T-helper 2 cell (primary cell): ENCODE measurements at regions not wholly inside any gene's neighbourhood (a gene's known extent, or its start where the extent isn't known, plus 50 kb on each side); places are given as distances from the start of the nearest gene placed in this dataset.
"Not testable (repeated sequence)": the region's sequence is repeated elsewhere in the genome, so short reads cannot be mapped to it uniquely, and the experiment has no call there.

Source experiments
- DNase-seq, 5 experiments: peaks; one replicate each; pipeline versions ENCODE4 v3.0.0 to v3.0.0-alpha.2; 2012 to 2022

DNA sequence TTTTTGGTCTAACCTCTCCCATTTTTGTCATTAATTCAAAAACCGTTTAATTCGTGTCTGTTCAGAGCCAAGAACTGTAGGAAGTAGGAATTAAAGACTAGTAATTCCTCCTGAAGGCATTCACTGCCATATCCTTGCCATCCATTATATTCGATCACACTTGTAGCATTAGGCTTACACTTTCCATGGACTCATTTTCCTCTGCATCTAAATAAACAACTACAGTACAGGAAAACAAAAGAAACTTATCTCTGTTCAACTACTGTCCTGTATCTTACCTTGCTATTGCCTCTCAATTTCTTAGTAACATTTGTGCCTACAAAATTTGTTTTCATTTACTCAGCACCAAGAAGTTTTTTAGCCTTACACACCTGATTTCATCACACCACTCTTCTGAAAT is 111.6 kb upstream of the SEMA3C start:
- DNase-seq = no peak

DNA sequence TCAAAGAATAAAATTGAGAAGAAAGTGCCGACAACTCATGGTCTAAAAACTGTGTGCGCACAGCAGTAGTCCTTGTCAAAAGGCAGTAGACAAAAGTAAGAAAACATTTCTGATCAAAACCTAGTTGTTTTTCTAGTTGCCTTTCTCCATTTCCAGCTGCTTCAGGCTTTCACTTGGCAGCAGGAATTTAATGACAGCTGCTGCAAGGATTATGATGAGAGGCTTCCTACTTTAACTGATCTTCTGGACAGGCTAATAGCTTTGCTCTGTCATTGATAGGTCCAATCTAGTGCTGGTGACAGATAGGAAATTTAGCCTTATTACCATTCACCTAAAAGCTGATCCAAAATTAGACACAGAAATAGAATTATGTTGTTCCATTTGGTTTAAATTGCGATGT is 110.7 kb upstream of the SEMA3C start:
- DNase-seq = no peak

DNA sequence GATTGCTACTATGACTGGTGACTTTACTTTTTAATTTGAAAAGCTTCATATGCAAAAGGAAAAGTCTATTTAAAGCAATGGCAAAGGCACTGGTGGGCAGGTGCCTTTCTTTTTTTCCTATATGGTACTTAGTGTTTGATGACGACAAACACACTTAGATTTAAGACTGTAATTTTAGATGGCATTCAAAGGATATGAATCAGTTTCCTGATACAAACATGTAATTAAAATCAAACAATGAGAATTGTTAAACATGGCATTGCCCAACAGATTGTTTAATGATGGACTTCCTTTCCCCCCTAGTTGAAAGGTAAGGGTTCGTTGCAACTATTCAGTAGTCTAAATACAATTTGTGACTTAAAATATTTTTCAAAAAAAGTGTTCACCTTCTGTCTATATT is 106.5 kb upstream of the SEMA3C start:
- DNase-seq = no peak

DNA sequence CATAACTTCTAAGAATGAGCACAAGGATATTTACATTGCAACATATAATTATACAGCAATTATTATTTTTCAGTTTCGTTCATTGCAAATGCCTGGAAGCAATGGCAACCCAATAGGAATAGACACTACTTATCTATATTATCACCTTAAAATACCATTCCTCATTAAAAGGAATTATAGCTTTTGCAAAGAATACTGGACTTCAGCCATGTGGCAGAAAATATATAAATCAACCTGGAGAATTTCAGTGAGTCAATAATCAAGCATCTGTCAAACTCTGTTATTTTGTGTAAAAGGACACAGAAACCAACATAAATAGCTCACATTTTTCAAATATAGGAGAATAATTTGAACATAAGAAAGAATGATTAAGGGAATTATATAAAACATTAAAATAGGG is 96.1 kb upstream of the SEMA3C start:
- DNase-seq = no peak

DNA sequence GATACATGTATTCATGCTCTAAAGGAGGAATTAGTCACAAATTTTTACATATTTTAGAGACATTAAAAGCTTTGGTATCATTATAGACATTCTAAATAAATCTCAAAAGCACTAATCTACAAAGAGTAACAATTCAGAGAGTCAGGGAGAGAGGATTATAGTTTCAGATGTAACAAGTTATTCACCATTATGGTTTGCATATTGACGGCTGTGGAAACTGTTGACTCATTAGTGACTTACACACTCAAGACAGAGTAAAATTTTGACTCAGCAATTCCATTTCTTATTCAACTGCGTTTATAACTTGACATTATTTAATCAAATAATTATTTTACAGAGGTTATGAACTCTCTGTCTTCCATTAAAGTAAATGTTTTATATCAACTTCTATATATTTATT is 95.4 kb upstream of the SEMA3C start:
- DNase-seq = peak in 1 of 5 experiments; percentile 15

DNA sequence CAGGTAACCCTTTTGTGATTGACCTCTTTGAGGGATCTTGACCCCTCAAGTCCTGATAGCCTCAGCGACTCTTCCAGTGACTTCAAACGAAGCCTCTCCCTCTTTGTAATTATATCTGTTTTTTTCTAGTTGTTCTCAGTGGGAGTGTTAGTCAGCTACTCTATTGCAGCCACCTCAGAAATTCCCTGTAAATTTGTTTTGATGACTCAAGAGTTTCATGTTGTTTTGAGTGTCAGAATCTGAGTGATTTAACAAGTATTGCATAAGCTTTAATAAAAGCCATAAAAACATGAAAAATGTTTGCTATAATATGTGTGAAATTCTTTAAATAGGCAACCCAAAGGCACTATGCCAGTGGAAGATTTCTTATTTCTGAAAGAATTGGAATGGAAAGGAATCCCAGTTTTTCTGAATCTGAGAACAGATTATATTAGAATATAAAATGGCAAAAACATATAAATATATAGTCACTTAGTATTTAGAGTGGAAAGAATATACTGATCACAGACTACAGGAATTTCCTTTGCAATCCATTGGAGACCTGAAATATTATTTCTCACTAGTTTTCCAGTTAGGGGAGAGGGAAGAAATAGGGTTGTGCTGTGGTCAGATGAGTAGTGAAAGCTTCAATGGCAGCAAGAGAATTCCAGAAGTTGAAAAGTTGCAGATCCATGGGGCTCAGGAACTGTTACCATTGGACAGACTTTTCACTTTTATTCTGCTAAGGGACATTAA is 94.4 kb upstream of the SEMA3C start:
- DNase-seq = no peak

DNA sequence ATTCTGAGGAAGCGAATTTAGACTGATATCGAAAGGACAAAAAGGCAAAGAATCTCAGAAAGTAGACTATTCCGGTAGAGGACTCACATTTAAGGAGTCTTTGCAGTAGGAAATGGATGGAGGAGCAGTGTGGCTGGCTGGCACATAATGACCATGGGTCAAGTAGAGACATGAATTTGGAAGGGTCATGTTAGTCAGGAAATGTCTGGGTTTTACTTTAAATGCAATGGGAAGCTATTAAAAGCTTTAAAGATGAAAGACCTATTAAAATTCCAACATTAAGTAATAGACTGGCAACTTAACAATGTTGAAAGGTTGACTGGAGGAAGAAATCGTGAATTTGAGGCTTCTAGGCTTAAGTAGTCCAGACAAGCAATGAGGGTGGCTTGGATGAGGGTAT is 90.0 kb upstream of the SEMA3C start:
- DNase-seq = no peak

DNA sequence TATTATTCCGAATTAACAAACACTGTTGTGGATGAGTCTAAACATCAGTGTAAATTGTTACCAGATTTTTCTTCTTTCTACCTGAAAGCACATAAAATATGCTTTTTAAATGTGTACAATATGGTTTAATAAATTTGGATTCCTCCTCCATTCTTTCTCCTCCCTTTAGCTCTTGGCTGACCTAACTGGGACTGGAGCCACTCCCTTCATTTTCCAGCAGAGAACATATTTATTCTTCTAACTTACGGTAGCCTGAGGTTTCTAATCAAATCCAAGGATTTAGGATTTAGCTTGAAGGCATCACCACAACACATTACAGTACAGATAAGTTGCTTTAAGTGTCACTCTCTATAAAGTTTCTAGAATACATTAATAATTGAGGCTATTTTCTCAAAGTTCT is 88.2 kb upstream of the SEMA3C start:
- DNase-seq = no peak

DNA sequence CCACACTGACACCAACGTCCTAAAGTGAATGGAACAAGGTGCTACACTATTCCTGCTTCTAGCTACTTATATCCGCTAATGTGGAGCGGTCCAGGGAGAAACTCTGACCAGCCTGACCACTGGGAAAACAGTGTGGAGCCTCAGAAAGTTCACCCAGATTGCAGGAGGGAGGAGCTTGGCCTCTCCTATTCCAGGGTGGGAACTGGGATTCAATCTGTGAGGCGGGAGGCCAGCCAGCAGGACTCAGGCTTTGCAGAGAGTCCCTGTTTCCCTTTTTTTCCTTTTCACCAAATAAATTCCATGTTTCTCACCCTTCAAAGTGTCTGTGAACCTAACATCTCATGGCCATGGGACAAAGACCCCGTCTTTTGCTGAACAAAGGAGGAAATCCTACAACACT is 86.4 kb upstream of the SEMA3C start:
- no peak for DNase-seq

DNA sequence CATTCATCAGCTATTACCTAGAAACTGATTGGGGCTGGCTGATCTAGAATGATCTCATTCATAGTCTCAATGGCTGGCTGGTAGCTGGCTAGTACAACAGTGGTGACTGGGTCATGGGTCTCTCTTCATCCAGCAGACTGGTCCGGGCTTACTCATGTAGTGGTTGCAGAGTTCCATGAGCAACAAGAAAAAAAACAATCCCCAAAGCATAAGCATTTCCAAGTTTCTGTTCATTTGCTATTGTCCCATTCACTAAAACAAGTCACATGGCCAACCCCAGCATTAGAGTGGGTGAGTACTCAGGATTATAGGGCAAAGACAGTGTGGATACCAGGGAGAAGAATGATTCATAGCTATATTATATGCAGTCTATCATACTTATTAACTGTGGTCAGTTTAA is 85.2 kb upstream of the SEMA3C start:
- no peak for DNase-seq

DNA sequence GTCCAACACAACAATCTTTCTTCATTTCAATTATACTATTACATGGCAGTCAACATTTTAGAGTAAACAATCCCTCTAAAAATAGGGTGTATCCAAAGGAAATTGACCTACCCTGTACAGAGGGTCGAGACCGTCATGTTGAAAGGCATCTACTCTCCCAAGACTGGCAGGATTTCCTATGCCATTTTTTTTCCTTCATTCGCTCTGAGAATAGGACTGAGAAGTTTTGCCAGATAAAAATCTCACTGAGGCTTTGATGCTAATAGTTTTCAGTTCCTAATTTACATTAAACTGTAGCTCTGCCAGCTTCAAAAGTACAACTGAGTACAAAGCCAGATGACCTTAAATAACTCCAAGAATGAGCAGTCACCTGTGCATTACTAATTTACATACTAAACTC is 84.5 kb upstream of the SEMA3C start:
- no peak for DNase-seq

DNA sequence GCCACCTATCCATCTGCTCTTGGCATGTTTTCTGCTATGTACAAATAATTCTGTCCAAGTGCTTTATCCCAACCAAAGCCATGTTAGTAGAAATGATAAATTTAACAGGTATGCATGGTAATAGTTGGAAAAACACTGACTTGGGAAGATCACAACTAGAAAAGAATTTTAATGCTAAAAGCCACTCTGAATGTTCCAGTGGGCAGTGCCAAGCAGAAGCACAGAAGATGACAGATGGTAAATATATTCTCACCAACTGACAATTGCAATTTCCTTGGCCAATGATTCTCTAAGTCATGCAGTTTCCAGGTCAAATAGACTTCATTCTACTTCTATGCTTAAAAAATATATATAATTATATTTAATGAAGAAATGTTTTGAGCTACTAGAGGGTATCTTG is 83.6 kb upstream of the SEMA3C start:
- no peak for DNase-seq

DNA sequence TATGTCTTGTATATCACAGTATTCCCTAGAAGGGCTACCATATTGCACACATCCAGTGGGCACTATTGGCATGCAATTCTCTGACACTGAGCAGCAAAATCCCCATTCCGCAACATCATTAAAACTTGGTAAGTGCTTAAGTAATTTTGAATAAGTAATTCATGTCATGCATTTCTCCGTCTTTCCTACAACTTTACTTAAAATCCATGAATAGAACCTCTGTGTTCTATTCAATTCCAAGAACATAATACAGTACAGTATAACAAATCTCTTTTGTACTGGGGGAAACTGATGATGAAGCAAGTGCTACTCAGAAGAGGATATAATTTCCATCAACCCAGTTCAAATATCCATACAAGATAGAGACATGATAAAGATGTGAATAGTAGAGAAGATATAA is 80.9 kb upstream of the SEMA3C start:
- no peak for DNase-seq

DNA sequence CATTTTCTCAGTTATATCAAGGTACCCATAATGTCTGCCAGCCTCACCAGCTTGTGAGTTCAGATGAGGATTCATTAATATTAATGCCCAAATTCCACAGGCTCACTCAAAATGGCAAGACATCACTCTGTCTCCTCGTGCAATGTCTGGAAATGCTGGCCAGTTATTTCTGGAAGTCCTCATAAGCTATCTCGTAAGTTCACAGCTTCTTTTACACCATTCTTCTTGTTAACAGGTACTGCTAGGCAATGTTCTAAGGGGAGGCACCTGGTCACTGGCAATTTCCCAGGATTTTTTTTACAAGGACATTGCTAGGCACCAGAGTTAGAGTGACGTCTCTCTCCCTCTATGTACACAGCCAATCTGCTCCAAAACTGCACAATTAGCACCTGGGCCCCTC is 80.2 kb upstream of the SEMA3C start:
- DNase-seq = no peak

DNA sequence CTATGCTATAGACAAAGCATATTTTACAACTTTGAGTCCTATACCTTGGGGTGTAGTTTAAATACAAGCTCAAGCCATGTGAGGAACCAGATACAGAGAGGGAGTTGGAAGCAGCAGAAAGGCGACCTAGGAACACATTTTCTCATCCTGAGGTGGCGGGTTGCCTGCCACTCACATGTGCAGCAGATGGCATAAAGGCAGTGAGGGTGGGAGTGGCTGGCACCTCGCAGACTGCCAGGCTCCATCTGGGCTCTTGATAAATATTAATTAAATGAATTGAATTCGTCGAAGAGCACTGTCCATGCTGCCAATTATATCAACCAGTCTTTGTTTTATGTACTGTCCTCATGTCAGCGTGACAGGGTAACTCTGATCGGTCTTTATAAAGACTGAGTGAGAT is 79.0 kb upstream of the SEMA3C start:
- DNase-seq = no peak

DNA sequence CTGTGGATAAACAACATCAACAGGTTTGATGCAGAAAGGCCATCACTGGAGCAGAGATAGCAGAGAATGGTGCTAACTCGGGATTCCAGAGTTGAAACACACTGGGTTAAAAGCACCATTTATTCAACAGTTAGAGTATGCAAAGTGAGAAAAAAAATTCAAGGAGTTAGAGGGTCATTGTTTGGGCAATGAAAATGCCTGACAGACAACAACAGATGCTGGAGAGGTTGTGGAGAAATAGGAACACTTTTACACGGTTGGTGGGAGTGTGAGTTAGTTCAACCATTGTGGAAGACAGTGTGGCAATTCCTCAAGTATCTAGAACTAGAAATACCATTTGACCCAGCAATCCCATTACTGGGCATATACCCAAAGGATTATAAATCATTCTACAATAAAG is 77.4 kb upstream of the SEMA3C start:
- not testable (repeated sequence) for DNase-seq

DNA sequence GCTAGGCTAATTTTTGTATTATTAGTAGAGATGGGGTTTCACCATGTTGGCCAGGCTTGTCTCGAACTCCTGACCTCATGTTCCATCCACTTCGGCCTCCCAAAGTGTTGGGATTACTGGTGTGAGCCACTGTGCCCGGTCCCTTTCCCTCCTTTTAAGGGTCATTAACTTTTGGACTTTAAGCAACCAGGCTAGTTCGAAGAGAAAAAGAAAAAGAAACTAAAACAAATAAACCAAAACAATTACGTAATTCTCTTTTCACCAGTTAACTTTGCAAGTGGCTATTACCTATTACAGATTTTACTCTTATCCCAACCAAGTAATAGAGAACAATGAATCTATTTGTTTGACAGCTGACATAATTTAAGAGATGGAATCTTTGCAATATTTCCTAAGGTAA is 72.8 kb upstream of the SEMA3C start:
- no peak for DNase-seq

DNA sequence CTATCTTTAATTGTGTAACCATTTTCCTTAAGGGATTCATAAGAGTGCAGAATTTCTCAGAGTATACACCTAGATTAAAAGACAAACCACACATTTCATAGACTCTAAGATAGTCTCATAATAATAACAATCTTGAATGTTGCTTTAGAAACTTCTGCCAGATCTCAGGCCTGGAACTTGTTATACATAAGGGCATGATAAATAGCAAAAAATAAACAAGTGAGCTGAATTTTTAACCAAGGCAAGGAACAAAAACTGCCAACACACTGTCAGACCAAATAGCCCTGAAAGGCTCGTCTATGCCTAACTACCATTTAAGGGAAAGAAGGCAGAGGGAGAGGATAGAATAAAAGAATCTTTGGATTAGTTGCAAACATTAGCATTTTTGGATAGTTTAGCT is 65.8 kb upstream of the SEMA3C start:
- DNase-seq = no peak

DNA sequence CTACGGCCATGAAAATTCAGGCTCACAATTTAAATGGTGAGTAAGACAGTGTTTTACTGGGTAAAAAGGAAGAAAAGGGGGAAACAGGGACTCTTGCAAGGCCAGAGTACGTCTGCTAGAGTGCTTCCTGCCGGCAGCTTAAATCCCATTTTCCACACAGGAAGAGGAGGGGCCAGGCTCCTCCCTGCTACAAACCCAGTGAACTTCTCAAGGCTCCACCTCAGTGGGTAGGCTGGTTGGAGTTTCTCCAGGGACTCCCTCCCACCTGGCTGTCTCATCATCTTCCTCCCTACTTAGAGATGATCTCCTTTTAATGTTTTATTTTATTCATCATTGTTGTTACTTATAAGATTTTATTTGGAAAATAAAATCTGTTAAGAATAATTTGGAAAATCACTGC is 62.6 kb upstream of the SEMA3C start:
- no peak for DNase-seq

DNA sequence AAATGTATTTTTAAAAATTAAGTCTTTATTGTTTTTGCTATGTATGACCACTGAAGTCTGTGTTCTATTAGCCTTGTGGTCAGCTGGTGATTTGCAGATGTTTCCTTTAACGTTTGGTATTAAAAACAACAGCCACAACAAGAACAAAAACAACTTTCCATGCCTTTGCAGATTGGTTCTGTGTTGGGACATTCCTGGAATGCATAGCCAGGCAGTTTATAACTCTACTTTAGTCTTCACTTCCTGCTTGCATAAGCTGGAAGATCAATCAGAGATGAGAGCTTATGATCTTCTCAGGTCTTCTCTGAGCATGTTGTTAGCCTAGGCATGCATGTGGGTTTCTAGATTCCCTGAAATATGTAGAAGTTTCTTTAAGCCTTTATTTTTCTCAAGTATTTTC is 58.9 kb upstream of the SEMA3C start:
- DNase-seq = no peak

DNA sequence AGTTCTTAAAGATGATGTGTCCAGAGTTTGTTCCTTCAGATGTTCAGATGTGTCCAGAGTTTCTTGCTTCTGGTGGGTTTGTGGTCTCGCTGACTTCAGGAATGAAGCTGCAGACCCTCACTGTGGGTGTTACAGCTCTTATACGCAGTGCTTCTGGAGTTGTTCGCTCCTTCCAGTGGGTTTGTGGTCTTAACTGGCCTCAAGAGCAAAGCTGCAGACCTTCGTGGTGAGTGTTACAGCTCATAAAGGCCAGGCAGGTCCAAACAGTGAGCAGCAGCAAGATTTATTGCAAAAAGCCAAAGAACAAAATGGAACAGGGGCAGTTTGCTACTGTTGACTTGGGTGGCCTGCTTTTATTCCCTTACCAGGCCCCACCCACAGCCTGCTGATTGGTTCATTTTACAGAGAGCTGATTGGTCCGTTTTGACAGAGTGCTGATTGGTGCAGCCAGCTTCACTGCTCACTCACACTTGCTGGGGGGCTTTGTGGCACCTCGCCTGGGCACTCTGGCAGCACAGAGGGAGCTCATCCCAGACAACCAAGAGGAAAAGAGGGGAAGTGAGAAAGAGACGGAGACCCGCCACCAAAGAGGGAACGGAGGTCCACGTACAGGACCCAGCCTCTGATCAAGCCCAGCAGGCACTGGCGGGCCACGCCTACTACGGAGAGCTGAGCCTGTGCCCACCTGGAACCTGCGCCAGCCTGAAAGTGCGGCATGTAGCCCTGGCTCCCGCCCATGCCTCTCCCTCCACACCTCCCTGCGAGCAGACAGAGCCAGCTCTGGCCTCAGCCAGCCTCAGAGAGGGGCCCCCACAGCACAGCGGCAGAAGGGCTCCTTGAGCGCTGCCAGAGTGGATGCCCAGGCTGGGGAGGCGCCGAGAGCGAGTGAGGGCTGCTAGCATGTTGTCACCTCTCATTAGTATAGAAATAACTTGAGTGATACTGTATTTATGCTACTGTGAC is 55.8 kb upstream of the SEMA3C start:
- no peak for DNase-seq

DNA sequence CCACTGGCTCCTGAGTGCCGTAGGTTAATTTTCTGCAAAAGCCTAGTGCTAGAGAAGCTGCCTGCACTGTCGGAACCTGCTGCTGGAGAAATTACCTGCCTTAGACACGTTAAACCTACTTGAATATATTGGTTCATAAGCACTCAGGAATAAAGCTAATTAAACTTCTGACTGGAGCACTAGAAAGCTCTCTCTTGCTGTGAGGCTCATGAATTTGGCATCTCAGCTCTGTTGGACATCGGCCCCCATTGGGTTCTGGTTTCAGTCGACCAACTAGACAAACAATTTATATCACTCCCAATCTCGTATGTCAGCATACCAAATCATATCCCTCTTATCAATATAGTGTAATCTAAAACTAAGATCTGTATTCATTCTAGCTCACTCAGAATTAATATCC is 52.4 kb upstream of the SEMA3C start:
- DNase-seq = no peak
